Bronchial epithelial cell (primary cell): ENCODE measurements at regions not wholly inside any gene's neighbourhood (a gene's known extent, or its start where the extent isn't known, plus 50 kb on each side); places are given as distances from the start of the nearest gene placed in this dataset.
"Not testable (repeated sequence)": the region's sequence is repeated elsewhere in the genome, so short reads cannot be mapped to it uniquely, and the experiment has no call there.

ENCODE experiments used
- DNase-seq: peaks from one replicate; pipeline ENCODE4 v3.0.0-alpha.2; 2010; ENCODE audit warnings: low read depth
- FAIRE-seq: peaks from 2 replicates; lab custom pipeline; 2011; peaks lifted over from hg19 to GRCh38; lab: Jason Lieb, UNC
- H3K27me3 ChIP-seq: 2 replicates; pipeline ENCODE4 v1.5.1; 2011; ENCODE audit warnings: low read length; ENCODE audit not compliant: control insufficient read depth, insufficient read depth
- H3K36me3 ChIP-seq: 2 replicates; pipeline ENCODE4 v1.5.1; 2011; ENCODE audit warnings: low read length; ENCODE audit not compliant: control insufficient read depth, insufficient read depth
- H3K4me3 ChIP-seq: 2 replicates; pipeline ENCODE4 v1.5.1; 2011; ENCODE audit warnings: mild to moderate bottlenecking, low read depth, low read length, control low read depth
- CTCF ChIP-seq: IDR thresholded peaks from 2 replicates; pipeline ENCODE4 v1.5.1; 2011; ENCODE audit warnings: mild to moderate bottlenecking, moderate library complexity, low read length, control low read depth, inconsistent platforms; ENCODE audit not compliant: insufficient read depth, severe bottlenecking

GRCh38 chr2:188693771-188694170, 280.4 kb upstream of the COL3A1 start:
- no peak for TF ChIP-seq CTCF
- Histone ChIP-seq H3K27me3 (no peaks in the 10 kb centered on the region), H3K4me3 (no peak overlapping the region), H3K36me3 (no peaks in the 10 kb centered on the region)
- FAIRE-seq, result no peak
- DNase-seq, result no peak

DNA sequence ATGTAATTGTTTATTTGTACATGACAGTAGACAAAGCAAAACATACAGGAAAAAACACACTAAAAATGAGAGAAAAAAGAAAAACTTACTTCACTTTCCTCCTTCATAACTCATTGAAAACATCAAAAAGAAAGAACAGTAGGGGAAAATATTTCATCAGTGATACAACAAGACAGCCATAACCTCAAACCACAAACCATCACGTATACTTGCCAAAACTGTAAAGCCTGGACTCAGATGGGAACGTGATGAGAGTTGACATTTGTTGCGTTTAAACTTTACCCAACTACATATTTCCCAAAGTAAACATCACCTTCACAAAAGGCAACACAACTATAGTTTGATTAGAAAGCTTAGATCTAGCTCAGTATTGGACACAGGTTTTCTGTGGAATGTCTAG, 278.2 kb upstream of the COL3A1 start:
- no peaks in the 10 kb centered on the region for H3K27me3 ChIP-seq
- H3K4me3 ChIP-seq, result no peak overlapping the region
- TF ChIP-seq CTCF, result no peak
- FAIRE-seq, result no peak
- H3K36me3 ChIP-seq, result no peaks in the 10 kb centered on the region
- peak; percentile 39 for DNase-seq

- H3K27me3 ChIP-seq, H3K36me3 ChIP-seq, DNase-seq, H3K4me3 ChIP-seq, FAIRE-seq: not testable (repeated sequence)
These were observed 276.0 kb upstream of the COL3A1 start for GRCh38 chr2:188698151-188698550.

GRCh38 chr2:188701836-188702235, 272.3 kb upstream of the COL3A1 start:
- Histone ChIP-seq H3K4me3 (no peak overlapping the region), H3K27me3 (no peaks in the 10 kb centered on the region), H3K36me3 (no peaks in the 10 kb centered on the region)
- peak; percentile 47 for DNase-seq
- TF ChIP-seq CTCF, result no peak
- FAIRE-seq, result no peak

DNA sequence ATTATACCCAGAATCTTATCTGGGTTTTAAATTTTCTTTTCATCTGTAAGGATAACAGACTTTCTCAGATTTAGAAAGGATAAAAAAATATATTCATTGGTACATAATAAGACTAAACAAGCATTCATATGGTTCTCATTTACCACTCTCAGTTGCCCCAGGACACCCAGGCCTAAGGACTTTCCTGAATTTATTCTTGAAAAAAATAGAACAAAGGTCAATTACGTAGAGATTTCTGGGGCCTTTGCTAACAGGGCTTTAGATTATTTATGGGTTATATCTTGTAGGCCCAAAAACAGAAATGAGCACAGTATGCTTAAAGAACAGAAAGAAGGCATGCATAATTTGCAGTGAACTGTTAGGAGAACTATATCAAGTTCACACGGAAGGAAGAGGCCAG, 269.0 kb upstream of the COL3A1 start:
- FAIRE-seq, result no peak
- no peaks in the 10 kb centered on the region for H3K36me3 ChIP-seq

DNA sequence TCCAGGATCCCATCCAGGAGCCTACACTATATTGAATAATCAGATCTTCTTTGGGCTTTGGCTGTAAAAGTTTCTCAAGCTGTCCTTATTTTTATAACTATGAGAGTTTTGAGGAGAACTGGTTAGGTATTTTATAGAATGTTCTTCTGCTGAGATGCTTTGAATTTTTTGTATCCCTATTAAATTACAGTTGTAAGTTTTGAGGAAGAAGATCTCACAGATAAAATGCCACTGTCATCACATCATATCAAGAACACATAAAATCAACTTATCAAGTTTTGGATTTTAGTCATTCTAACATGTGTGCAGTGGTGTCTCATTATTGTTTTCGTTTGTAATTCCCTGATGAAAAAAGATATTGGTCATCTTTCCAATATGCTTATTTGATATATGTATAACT, 260.2 kb upstream of the COL3A1 start:
- DNase-seq, result no peak
- no peak for TF ChIP-seq CTCF
- Histone ChIP-seq H3K4me3 (no peak overlapping the region), H3K36me3 (no peaks in the 10 kb centered on the region), H3K27me3 (no peaks in the 10 kb centered on the region)
- no peak for FAIRE-seq

More for the DNA sequence above, 269.0 kb upstream of the COL3A1 start:
- Histone ChIP-seq H3K27me3 (no peaks in the 10 kb centered on the region), H3K4me3 (no peak overlapping the region)
- TF ChIP-seq CTCF, result no peak
- no peak for DNase-seq
